ENCODE measurements at regions not wholly inside any gene's neighbourhood (a gene's known extent, or its start where the extent isn't known, plus 50 kb on each side); places are given as distances from the start of the nearest gene placed in this dataset.

DNA sequence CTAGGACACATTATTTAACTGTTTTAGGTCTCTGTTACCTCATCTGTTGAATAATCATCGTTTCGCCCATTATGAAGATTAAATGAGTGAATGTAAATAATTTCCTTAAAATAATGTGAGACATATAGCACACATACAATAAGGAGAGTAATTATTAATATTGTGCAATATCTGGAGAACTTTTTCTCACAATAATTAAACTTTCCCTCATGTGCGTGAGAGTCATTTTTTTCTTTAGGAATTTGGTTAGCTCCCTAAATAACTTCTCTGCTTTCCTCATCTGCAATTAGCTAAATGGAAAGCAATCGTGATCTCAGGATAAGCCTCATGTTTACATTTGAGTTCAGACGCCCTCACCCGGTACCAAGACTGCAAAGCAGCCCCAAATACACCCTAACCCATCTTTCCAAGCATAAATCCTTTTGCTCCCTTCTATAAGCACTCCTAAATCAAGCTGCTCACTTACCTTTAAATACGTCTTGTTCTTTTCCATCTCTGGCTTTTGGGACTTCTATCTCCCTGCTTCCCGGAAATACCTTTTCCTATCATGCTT is 78.8 kb downstream of the MZT1 start:
- Histone ChIP-seq H3K79me2 (ENCODE audit: insufficient read depth, low read length) (no peaks in the 10 kb centered on the region), H3F3A (ENCODE audit: low read depth) (no peaks in the 10 kb centered on the region), H3K9me3 (ENCODE audit: insufficient read depth, low read depth, low read length) (no peaks in the 10 kb centered on the region), H3K4me3 (ENCODE audit: low read length, poor library complexity, severe bottlenecking) (no peak overlapping the region), H4K20me1 (ENCODE audit: insufficient read depth, low read length, poor library complexity, severe bottlenecking) (no peaks in the 10 kb centered on the region), H2AFZ (ENCODE audit: low read length) (no peak overlapping the region), H3K9ac (ENCODE audit: low read depth, low read length, poor library complexity, severe bottlenecking) (no peak overlapping the region), H3K9me2 (replicated peaks; ENCODE audit: low read depth, low read length) (no peaks in the 10 kb centered on the region), H3K4me2 (ENCODE audit: low read depth, low read length, poor library complexity, severe bottlenecking) (no peak overlapping the region), H3K4me1 (ENCODE audit: insufficient read depth, low read length, poor library complexity, severe bottlenecking) (peaks cover 6% of the 10 kb centered on the region), H3K36me3 (ENCODE audit: insufficient read depth, low read length) (no peaks in the 10 kb centered on the region), H3K27me3 (ENCODE audit: insufficient read depth, low read length, poor library complexity, severe bottlenecking) (no peaks in the 10 kb centered on the region)
- TF ChIP-seq, protein P1, sequence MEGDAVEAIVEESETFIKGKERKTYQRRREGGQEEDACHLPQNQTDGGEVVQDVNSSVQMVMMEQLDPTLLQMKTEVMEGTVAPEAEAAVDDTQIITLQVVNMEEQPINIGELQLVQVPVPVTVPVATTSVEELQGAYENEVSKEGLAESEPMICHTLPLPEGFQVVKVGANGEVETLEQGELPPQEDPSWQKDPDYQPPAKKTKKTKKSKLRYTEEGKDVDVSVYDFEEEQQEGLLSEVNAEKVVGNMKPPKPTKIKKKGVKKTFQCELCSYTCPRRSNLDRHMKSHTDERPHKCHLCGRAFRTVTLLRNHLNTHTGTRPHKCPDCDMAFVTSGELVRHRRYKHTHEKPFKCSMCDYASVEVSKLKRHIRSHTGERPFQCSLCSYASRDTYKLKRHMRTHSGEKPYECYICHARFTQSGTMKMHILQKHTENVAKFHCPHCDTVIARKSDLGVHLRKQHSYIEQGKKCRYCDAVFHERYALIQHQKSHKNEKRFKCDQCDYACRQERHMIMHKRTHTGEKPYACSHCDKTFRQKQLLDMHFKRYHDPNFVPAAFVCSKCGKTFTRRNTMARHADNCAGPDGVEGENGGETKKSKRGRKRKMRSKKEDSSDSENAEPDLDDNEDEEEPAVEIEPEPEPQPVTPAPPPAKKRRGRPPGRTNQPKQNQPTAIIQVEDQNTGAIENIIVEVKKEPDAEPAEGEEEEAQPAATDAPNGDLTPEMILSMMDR (conservative IDR thresholded peaks at IDR 0.05; ENCODE audit: low read length), result no peak
- TF ChIP-seq EZH2phosphoT487 (IDR thresholded peaks at IDR 0.05; ENCODE audit: borderline replicate concordance), result no peak

DNA sequence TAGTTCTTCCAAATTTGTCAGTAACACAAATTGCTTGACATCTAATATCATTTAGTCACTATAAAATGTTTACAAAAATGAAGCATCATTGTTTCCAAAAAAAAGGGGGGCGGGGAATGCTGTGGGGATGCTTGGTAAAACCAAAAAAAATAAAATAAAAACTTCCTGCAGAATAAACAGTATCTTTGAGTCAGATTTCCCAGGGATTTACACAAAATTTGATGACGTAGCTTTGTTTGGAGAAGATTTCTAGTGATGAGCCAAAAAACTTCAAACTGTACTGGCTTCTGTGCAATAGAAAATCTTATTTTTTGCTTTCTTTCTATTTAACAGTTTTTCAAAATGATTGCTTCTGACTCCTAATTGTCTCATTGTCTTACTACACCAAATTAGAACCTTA is 80.0 kb downstream of the MZT1 start:
- Histone ChIP-seq H3K9ac (ENCODE audit: low read depth, low read length, poor library complexity, severe bottlenecking) (no peak overlapping the region), H2AFZ (ENCODE audit: low read length) (no peak overlapping the region), H3K4me3 (ENCODE audit: low read length, poor library complexity, severe bottlenecking) (no peak overlapping the region), H3K4me2 (ENCODE audit: low read depth, low read length, poor library complexity, severe bottlenecking) (no peak overlapping the region), H3K79me2 (ENCODE audit: insufficient read depth, low read length) (no peaks in the 10 kb centered on the region), H3K4me1 (ENCODE audit: insufficient read depth, low read length, poor library complexity, severe bottlenecking) (peaks cover 2% of the 10 kb centered on the region), H4K20me1 (ENCODE audit: insufficient read depth, low read length, poor library complexity, severe bottlenecking) (no peaks in the 10 kb centered on the region), H3K36me3 (ENCODE audit: insufficient read depth, low read length) (no peaks in the 10 kb centered on the region), H3F3A (ENCODE audit: low read depth) (no peaks in the 10 kb centered on the region), H3K9me2 (replicated peaks; ENCODE audit: low read depth, low read length) (no peaks in the 10 kb centered on the region), H3K9me3 (ENCODE audit: insufficient read depth, low read depth, low read length) (no peaks in the 10 kb centered on the region), H3K27me3 (ENCODE audit: insufficient read depth, low read length, poor library complexity, severe bottlenecking) (no peaks in the 10 kb centered on the region)
- TF ChIP-seq, protein P1 (conservative IDR thresholded peaks at IDR 0.05; ENCODE audit: low read length), result no peak
- no peak for TF ChIP-seq EZH2phosphoT487 (IDR thresholded peaks at IDR 0.05; ENCODE audit: borderline replicate concordance)

DNA sequence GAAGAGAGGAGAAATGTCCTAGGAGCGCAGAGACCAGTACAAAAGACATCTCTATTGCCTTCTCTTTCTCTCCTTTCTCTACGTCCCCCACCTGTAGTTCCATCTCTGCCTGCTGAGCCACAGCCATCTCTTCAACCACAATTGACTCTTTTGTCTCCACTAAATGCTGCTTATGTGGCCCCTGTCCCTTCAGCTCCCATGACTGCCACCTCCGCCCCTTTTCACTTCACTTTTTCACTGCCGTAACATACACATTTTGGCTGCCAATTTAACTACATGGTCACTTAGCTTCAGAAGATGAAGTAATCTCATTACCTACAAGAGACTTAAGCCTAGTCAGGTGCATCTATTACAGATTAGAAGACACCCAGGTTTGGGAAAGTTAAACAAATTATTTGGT is 81.9 kb downstream of the MZT1 start:
- H2AFZ ChIP-seq (ENCODE audit: low read length), result no peak overlapping the region
- H4K20me1 ChIP-seq (ENCODE audit: insufficient read depth, low read length, poor library complexity, severe bottlenecking), result no peaks in the 10 kb centered on the region
- no peaks in the 10 kb centered on the region for H3K9me3 ChIP-seq (ENCODE audit: insufficient read depth, low read depth, low read length)
- no peak overlapping the region for H3K9ac ChIP-seq (ENCODE audit: low read depth, low read length, poor library complexity, severe bottlenecking)
- TF ChIP-seq, protein P1 (conservative IDR thresholded peaks at IDR 0.05; ENCODE audit: low read length), result no peak
- no peak for TF ChIP-seq EZH2phosphoT487 (IDR thresholded peaks at IDR 0.05; ENCODE audit: borderline replicate concordance)
- no peaks in the 10 kb centered on the region for H3K36me3 ChIP-seq (ENCODE audit: insufficient read depth, low read length)
- no peaks in the 10 kb centered on the region for H3K27me3 ChIP-seq (ENCODE audit: insufficient read depth, low read length, poor library complexity, severe bottlenecking)
- no peaks in the 10 kb centered on the region for H3K9me2 ChIP-seq (replicated peaks; ENCODE audit: low read depth, low read length)
- H3K4me1 ChIP-seq (ENCODE audit: insufficient read depth, low read length, poor library complexity, severe bottlenecking), result no peaks in the 10 kb centered on the region
- no peak overlapping the region for H3K4me3 ChIP-seq (ENCODE audit: low read length, poor library complexity, severe bottlenecking)
- H3K4me2 ChIP-seq (ENCODE audit: low read depth, low read length, poor library complexity, severe bottlenecking), result no peak overlapping the region
- no peaks in the 10 kb centered on the region for H3F3A ChIP-seq (ENCODE audit: low read depth)
- H3K79me2 ChIP-seq (ENCODE audit: insufficient read depth, low read length), result no peaks in the 10 kb centered on the region

Measured in Loucy (cell line).